GM12875 (cell line): ENCODE measurements at regions not wholly inside any gene's neighbourhood (a gene's known extent, or its start where the extent isn't known, plus 50 kb on each side); places are given as distances from the start of the nearest gene placed in this dataset.

Experiments
- H3K4me3 ChIP-seq: one replicate; pipeline ENCODE4 v1.5.1; 2011; ENCODE audit warnings: low read depth, low read length, control low read depth
- CTCF ChIP-seq: IDR thresholded peaks from 2 replicates; pipeline ENCODE4 v1.5.1; 2011; ENCODE audit warnings: low read depth, mild to moderate bottlenecking, control low read depth, inconsistent platforms, low read length, moderate library complexity, borderline replicate concordance; ENCODE audit not compliant: insufficient read depth

GRCh38 chr14:46300765-46301164 is 350.8 kb downstream of the RPL10L start:
- no peak for TF ChIP-seq CTCF

DNA sequence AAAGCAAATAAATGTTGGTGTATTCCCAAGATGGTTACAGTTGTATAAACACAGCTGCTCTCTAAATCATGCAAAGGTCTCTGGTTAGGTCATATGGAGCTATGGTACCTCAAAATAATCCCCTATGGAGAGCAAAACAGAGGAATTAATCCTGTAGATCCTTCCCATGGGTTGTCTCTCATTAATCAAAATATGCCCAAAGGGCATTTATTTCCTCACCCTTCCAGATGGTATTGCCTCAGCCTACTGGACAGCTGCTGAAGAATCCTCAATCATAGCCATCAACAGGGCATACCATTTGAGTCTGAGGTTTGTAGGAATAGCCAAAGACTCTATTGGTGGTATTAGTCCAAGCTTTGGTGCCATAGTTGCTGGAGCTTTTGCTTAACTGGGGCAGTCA is 360.9 kb downstream of the RPL10L start:
- no peak for TF ChIP-seq CTCF
- no peak overlapping the region for H3K4me3 ChIP-seq

More at GRCh38 chr14:46300765-46301164, 350.8 kb downstream of the RPL10L start:
- H3K4me3 ChIP-seq, result no peak overlapping the region

- H3K4me3 ChIP-seq, result no peak overlapping the region
- TF ChIP-seq CTCF, result no peak
These were observed 371.8 kb downstream of the RPL10L start for GRCh38 chr14:46279776-46280175.

GRCh38 chr14:46279327-46279726 is 372.3 kb downstream of the RPL10L start:
- no peak for TF ChIP-seq CTCF

DNA sequence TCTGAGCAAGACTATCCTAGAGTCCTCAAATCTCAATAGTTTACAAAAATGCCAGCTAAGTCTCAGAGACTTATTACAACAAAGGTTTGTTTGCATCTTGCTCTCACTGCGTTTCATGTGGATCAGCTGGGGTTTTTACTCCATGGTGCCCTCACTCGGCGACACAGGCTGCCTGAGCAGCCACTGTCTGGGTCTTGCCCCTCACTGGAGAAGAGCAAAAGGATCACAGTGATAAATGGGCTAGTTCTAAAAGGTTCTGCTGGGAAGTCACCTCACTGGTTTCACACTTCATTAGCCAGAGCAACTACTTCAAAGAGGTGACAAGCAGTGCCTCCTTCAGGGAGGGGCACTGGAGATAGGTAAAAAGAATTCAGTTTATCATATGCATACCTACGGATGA is 392.0 kb downstream of the RPL10L start:
- no peak for TF ChIP-seq CTCF
- H3K4me3 ChIP-seq, result no peak overlapping the region

More at GRCh38 chr14:46279327-46279726, 372.3 kb downstream of the RPL10L start:
- no peak overlapping the region for H3K4me3 ChIP-seq

DNA sequence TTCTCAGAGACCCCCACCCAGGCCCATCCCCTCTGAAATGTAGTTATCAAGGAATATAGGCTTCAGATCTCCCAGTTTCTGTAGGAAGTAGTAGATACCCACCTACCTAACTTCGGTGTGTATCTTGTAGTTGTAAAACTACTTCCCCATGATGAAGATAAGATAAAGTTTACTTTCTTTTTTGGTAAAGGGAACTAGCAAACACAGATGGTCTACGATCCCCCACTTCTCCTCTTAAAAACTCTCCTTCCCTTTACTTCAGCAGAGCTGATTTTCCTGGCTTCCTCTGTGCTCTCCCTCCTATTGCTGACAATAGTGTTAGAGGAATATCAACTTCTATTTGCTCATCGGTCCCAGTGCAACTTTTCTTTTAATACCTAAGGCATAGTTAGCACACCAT is 395.2 kb downstream of the RPL10L start:
- TF ChIP-seq CTCF, result no peak
- no peak overlapping the region for H3K4me3 ChIP-seq

DNA sequence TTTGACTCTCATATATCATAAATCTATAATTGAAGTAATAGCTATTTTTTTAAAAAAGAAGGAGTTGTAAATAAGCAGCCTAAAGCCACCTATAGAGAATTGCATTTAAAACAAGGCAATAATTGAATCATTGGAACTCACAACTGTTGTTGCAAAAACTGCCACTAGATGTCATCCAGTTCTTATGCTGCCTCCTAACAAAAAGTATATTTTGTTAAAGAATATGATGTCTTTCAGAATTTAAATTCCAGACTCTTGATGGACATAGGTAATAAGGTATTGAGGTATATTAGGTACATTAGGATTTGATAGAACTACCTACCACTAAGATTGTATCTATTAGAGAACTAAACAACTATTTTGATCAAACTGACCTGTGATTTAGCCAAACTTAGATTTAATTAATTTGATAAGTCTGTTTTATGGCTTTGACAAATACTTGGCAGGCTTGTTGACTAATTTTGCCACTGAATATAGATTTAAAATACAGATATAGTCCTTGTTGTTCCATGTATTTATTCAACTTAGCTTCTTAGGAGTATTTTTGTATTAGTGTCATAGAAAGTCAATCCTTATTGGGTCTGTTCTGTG is 401.4 kb downstream of the RPL10L start:
- no peak overlapping the region for H3K4me3 ChIP-seq
- peak; percentile 39; the same call in 1 of the 2 replicates for TF ChIP-seq CTCF
